Neural crest cell (in vitro differentiated cells): ENCODE measurements at regions not wholly inside any gene's neighbourhood (a gene's known extent, or its start where the extent isn't known, plus 50 kb on each side); places are given as distances from the start of the nearest gene placed in this dataset.
"Not testable (repeated sequence)": the region's sequence is repeated elsewhere in the genome, so short reads cannot be mapped to it uniquely, and the experiment has no call there.

Experiments used
- DNase-seq: peaks from one replicate; pipeline ENCODE4 v3.0.0; 2021; ENCODE audit warnings: low read depth, mixed read lengths, low spot score
- H3K27ac Mint-ChIP-seq: one replicate; pipeline ENCODE4 v1.8.0; 2021; ENCODE audit warnings: mild to moderate bottlenecking, mixed read lengths; ENCODE audit not compliant: unreplicated experiment
- H3K27me3 Mint-ChIP-seq: 2 replicates; pipeline ENCODE4 v1.8.0; 2021; ENCODE audit warnings: low read depth, mild to moderate bottlenecking, mixed read lengths
- H3K36me3 Mint-ChIP-seq: 2 replicates; pipeline ENCODE4 v1.8.0; 2021; ENCODE audit warnings: low read depth, mild to moderate bottlenecking, mixed read lengths
- H3K4me1 Mint-ChIP-seq: 2 replicates; pipeline ENCODE4 v1.8.0; 2021; ENCODE audit warnings: mixed read lengths
- H3K4me3 Mint-ChIP-seq: one replicate; pipeline ENCODE4 v1.8.0; 2021; ENCODE audit warnings: mild to moderate bottlenecking, mixed read lengths
- H3K9me3 Mint-ChIP-seq: 2 replicates; pipeline ENCODE4 v1.8.0; 2021; ENCODE audit warnings: mixed read lengths
- TF ChIP-seq, protein P1 (sequence below): fragments of 200-600 bp; sonication (generic); conservative IDR thresholded peaks from 2 replicates; pipeline ENCODE4 v1.5.0; 2021; ENCODE audit warnings: antibody characterized with exemption, mild to moderate bottlenecking

DNA sequence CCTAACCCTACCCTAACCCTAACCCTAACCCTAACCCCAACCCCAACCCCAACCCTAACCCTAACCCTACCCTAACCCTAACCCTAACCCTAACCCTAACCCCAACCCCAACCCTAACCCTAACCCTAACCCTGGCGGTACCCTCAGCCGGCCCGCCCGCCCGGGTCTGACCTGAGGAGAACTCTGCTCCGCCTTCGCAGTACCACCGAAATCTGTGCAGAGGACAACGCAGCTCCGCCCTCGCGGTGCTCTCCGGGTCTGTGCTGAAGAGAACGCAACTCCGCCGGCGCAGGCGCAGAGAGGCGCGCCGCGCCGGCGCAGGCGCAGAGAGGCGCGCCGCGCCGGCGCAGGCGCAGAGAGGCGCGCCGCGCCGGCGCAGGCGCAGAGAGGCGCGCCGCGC, 56.1 kb upstream of the IQSEC3 start:
- H3K4me1 Mint-ChIP-seq, H3K4me3 Mint-ChIP-seq, DNase-seq: not testable (repeated sequence)

GRCh38 chr12:10879-11812, 55.4 kb upstream of the IQSEC3 start:
- H3K9me3 Mint-ChIP-seq, H3K4me3 Mint-ChIP-seq, DNase-seq, H3K4me1 Mint-ChIP-seq, H3K36me3 Mint-ChIP-seq, H3K27me3 Mint-ChIP-seq, H3K27ac Mint-ChIP-seq: not testable (repeated sequence)
- TF ChIP-seq, protein P1, sequence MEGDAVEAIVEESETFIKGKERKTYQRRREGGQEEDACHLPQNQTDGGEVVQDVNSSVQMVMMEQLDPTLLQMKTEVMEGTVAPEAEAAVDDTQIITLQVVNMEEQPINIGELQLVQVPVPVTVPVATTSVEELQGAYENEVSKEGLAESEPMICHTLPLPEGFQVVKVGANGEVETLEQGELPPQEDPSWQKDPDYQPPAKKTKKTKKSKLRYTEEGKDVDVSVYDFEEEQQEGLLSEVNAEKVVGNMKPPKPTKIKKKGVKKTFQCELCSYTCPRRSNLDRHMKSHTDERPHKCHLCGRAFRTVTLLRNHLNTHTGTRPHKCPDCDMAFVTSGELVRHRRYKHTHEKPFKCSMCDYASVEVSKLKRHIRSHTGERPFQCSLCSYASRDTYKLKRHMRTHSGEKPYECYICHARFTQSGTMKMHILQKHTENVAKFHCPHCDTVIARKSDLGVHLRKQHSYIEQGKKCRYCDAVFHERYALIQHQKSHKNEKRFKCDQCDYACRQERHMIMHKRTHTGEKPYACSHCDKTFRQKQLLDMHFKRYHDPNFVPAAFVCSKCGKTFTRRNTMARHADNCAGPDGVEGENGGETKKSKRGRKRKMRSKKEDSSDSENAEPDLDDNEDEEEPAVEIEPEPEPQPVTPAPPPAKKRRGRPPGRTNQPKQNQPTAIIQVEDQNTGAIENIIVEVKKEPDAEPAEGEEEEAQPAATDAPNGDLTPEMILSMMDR, result peak; percentile 42

More for the DNA sequence above, 56.1 kb upstream of the IQSEC3 start:
- H3K27me3 Mint-ChIP-seq, H3K36me3 Mint-ChIP-seq, H3K9me3 Mint-ChIP-seq, H3K27ac Mint-ChIP-seq: not testable (repeated sequence)

GRCh38 chr12:12306-12705, 54.3 kb upstream of the IQSEC3 start:
- H3K27ac Mint-ChIP-seq, H3K9me3 Mint-ChIP-seq, H3K4me1 Mint-ChIP-seq, H3K4me3 Mint-ChIP-seq, H3K27me3 Mint-ChIP-seq, H3K36me3 Mint-ChIP-seq, DNase-seq: not testable (repeated sequence)

- not testable (repeated sequence) for H3K9me3 Mint-ChIP-seq, H3K27ac Mint-ChIP-seq, H3K36me3 Mint-ChIP-seq, H3K4me1 Mint-ChIP-seq, H3K27me3 Mint-ChIP-seq, DNase-seq, H3K4me3 Mint-ChIP-seq
These were observed 53.6 kb upstream of the IQSEC3 start for GRCh38 chr12:12725-13640.

DNA sequence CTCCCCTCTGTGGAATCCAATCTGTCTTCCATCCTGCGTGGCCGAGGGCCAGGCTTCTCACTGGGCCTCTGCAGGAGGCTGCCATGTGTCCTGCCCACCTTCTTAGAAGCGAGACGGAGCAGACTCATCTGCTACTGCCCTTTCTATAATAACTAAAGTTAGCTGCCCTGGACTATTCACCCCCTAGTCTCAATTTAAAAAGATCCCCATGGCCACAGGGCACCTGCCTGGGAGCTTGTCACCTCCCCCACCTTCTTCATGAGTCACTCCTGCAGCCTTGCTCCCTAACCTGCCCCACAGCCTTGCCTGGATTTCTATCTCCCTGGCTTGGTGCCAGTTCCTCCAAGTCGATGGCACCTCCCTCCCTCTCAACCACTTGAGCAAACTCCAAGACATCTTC, 52.7 kb upstream of the IQSEC3 start:
- not testable (repeated sequence) for H3K36me3 Mint-ChIP-seq, H3K4me1 Mint-ChIP-seq, H3K4me3 Mint-ChIP-seq, H3K9me3 Mint-ChIP-seq, DNase-seq, H3K27me3 Mint-ChIP-seq, H3K27ac Mint-ChIP-seq

DNA sequence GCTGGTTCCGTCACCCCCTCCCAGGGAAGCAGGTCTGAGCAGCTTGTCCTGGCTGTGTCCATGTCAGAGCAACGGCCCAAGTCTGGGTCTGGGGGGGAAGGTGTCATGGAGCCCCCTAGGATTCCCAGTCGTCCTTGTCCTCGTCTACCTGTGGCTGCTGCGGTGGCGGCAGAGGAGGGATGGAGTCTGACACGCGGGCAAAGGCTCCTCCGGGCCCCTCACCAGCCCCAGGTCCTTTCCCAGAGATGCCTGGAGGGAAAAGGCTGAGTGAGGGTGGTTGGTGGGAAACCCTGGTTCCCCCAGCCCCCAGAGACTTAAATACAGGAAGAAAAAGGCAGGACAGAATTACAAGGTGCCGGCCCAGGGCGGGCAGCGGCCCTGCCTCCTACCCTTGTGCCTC, 51.9 kb upstream of the IQSEC3 start:
- not testable (repeated sequence) for H3K4me1 Mint-ChIP-seq, H3K36me3 Mint-ChIP-seq, H3K9me3 Mint-ChIP-seq, H3K27ac Mint-ChIP-seq, DNase-seq, H3K4me3 Mint-ChIP-seq, H3K27me3 Mint-ChIP-seq

DNA sequence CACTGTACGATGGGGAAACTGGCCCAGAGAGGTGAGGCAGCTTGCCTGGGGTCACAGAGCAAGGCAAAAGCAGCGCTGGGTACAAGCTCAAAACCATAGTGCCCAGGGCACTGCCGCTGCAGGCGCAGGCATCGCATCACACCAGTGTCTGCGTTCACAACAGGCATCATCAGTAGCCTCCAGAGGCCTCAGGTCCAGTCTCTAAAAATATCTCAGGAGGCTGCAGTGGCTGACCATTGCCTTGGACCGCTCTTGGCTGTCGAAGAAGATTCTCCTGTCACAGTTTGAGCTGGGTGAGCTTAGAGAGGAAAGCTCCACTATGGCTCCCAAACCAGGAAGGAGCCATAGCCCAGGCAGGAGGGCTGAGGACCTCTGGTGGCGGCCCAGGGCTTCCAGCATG, 51.2 kb upstream of the IQSEC3 start:
- not testable (repeated sequence) for H3K27me3 Mint-ChIP-seq, H3K9me3 Mint-ChIP-seq, H3K36me3 Mint-ChIP-seq, H3K4me1 Mint-ChIP-seq, H3K27ac Mint-ChIP-seq, DNase-seq, H3K4me3 Mint-ChIP-seq

- H3K27me3 Mint-ChIP-seq, H3K9me3 Mint-ChIP-seq, H3K36me3 Mint-ChIP-seq, DNase-seq, H3K27ac Mint-ChIP-seq, H3K4me1 Mint-ChIP-seq, H3K4me3 Mint-ChIP-seq: not testable (repeated sequence)
These were observed 50.5 kb upstream of the IQSEC3 start for GRCh38 chr12:16019-16418.

DNA sequence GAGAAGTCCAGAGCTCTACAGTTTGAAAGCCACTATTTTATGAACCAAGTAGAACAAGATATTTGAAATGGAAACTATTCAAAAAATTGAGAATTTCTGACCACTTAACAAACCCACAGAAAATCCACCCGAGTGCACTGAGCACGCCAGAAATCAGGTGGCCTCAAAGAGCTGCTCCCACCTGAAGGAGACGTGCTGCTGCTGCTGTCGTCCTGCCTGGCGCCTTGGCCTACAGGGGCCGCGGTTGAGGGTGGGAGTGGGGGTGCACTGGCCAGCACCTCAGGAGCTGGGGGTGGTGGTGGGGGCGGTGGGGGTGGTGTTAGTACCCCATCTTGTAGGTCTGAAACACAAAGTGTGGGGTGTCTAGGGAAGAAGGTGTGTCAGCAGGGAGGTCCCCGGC, 50.0 kb upstream of the IQSEC3 start:
- H3K4me1 Mint-ChIP-seq, result peaks cover 11% of the 10 kb centered on the region
- not testable (repeated sequence) for DNase-seq, H3K9me3 Mint-ChIP-seq, H3K36me3 Mint-ChIP-seq, H3K27ac Mint-ChIP-seq, H3K27me3 Mint-ChIP-seq, H3K4me3 Mint-ChIP-seq
